ENCODE measurements at regions not wholly inside any gene's neighbourhood (a gene's known extent, or its start where the extent isn't known, plus 50 kb on each side); places are given as distances from the start of the nearest gene placed in this dataset.
"Not testable (repeated sequence)": the region's sequence is repeated elsewhere in the genome, so short reads cannot be mapped to it uniquely, and the experiment has no call there.

DNA sequence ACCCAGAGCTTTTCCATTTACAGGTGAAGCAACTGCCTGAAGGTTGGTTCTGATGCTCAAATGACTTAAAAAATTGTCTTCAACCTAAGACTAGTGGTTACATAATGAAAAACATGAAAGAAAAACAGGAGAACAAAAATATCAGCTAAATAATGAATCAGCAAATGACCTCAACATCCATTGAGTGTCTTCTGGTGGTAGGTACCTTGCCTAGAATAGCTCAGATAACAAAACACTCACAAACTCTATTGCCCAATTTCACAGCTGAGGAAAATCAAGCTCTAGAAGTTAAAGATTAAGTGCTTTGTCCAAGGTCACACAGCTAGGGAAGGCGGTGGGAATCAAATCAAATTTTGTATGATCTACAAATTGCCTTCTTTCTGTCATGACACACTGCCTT is 304.6 kb upstream of the CDH11 start:
- no peak for DNase-seq (ENCODE audit: low spot score)

DNA sequence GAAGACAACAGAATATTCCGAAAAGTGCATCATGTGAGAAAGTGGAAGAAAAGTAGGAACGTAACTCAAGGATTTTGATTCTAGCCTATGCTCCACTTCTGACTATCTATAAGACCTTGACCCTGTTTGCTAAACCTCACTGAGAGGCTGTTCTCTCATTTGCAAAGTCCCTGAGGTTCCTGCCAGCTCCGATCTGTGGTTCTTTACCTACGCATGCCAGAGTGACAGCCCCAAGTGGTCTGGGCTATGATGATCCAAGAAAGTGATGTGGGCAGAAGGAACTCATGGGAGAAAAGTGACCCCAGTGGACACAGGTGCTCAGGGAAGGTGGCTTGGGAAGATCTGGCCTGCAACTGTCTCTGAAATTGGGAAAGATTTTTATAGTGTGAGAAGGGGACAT is 301.1 kb upstream of the CDH11 start:
- DNase-seq (ENCODE audit: low spot score), result no peak

DNA sequence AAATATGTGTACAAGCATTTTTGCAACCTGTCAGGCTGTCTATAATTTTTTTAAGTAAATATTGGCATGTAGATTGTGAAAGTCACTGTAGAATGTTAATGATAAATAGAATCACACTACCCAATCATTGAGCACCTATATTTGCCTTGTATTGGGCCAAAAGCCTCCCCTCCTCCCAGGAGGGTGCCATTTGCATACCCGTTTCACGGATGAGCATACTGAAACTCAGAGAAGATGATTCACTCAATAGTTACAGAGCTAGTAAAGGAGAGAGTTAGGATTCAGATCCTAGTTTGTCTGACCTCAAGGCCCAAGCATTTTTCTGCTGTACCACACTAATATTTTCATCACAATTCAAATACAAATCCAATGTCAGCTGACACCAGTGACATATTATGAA is 299.7 kb upstream of the CDH11 start:
- no peak for DNase-seq (ENCODE audit: low spot score)

DNA sequence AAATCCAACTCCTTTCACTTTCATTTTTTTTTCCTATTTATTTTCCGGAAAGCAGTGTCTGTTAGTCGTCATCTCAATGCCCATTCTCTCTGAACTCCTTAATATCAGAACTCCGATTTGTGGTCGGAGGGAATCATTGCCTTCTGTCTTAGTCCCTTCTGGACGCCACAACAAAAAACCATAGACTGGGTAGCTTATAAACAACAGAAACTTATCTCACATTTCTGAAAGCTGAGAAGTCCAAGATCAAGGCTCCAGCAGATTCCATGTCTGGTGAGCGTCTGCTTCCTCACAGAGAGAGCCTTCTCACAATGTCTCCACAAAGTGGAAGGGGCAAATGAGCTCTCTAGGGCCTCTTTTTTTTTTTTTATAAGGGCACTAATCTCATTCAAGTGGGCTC is 296.6 kb upstream of the CDH11 start:
- DNase-seq (ENCODE audit: low spot score), result no peak

DNA sequence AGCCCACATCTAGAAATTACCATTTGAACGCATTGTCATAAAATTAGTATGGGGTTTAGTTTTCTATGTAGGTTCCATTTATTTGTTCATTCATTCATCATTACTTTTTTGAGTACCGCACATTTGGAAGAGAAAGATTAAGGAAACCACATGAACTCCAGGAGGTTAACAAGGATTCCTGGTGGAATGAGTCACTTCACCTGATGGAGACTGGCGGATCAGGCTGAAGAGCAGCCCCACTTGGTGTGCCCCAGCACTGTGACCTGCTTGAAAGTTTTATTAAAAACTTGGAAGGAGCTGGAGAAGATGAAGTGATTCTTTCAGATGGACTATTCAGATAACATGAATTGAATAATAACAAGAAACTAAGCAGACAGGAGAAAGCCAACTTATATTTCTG is 293.6 kb upstream of the CDH11 start:
- DNase-seq (ENCODE audit: low spot score), result no peak

DNA sequence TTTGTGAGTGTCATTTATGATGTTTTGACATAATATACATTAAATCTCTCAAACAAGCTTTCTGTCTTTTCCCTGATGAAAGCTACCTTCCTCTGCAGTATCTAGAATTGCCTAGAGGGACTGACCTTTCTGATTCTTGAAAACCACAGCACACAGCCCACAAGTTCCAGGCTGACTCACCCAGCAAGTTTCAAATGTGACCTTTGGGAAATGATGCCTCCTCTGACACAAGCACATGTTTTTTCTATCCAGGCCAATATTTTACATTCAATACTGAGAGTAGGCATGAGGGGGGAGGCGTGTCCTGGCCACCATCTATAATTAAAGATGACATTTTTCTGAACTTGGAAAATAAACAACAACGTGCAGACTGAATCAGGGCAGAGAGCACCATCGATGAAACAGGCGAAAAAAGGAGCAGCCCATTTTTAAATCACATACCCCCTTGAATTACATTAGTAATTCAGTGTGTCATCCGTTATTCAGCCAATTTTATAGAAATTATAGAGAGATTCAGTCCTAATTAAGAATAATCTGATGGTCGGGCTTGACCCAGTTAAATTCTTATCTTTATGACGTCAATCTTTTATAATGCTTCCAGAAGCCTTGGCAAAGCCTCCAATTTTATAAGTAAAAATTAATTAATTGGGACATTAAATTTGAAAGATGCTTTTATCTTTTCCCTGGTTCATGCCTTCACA is 292.6 kb upstream of the CDH11 start:
- no peak for DNase-seq (ENCODE audit: low spot score)

DNA sequence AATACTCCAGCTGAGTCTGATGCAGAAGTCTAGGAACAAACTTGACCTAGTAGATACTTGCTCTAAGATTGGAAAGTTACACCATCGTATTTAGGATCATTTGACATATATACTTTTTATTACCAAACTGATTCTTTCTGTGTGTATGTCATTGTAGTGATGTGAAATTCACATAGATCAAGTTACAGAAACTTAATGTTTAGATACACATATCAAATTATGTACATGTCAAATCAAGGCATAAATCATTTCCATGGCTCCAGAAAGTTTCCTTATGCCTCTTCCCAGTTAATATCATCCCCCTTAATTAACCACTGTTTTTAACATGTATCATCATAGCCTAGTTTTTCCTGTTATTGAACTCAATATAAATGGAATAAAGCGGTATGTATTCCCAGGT is 292.0 kb upstream of the CDH11 start:
- no peak for DNase-seq (ENCODE audit: low spot score)

DNA sequence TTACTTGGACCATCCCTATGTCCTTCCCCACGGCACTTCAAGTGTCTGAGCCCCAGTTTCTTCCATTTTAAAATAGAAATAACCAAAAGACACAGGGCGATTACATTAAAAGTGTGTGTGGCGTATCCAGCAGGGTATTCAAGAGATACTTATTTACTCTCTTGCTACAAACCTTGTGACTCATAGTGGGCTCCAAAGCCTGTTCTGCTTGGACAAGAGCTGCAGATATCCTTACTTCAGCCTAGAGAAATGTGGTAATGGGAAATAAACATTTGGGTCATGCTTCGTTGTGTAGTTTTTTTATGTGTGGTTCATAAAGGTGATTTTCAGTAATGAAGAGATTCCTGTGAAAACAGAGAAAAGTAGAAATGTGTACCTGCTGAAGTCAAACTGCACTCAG is 288.9 kb upstream of the CDH11 start:
- DNase-seq (ENCODE audit: low spot score), result no peak

DNA sequence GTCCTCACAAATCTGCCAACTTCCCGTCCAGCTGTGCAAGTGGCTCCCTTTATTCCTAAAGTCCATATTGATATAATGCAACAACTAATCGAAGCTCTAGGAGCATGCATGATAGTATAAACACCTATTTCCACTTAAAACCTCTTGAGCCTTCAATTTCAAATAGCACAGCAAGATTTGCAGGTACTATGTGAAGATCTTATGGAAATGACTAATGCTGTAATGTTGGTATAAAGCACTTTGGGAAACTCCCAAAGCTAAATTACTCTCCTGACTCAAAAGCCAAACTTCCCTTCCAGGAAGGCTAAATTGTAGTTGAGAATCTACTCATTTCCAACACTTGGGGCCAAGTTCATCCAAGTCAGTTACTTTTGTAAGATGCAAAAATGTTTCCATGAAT is 287.6 kb upstream of the CDH11 start:
- no peak for DNase-seq (ENCODE audit: low spot score)

DNA sequence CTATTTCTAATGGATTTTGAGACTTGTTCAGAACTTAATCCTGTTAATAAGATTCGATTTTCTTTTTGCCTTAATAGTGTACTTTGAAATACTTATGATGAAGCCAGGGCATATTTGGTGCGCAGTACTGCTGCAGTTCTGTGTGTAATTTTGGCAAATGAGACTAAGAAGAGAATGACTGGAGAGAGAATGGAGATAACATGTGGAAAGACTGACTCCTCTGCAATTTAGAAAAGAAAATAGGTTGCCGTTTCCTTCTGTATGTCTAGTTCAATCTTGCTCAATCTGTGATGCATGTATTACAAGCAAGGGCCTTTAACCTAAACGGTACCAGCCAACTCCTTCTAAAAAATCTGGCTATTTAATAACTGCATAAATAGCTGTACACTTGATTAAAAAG is 285.1 kb upstream of the CDH11 start:
- no peak for DNase-seq (ENCODE audit: low spot score)

DNA sequence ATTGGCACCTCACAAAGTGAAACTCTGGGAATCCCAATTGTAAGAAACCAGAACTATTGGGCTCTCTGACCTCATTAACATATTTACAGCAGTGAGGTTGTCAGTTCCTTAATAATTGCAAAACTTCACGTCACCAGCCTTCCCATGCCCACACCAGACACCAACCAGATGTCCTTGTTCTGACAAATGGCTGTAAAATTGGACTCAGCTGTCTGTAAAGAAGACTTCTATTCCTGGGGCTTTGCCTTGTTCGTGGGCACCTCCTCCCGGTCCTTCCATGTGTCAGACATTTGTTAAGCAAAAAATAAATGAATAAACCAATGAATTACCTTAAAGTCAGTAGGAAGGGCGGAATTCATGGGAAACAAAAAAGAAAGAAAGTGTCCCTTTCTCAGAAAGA is 284.3 kb upstream of the CDH11 start:
- DNase-seq (ENCODE audit: low spot score), result no peak

DNA sequence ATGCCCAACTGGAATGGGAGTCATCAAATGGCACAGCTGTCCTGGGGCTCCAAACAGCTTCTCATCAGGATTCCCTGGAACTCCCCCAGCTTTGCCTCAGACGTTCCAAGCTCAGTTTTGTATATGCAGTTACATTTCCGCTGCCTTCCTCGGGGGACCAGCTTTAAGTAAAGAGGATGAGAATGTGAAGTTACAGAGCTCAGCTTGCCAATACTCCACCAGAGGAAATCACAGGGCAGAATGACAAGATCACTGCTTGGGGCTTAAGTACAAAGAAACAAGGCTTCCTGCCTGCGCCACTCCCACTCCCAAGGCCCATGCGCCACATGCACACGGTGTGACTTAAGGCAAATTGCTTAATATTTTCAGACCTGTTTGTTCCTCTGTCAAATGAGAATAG is 272.4 kb upstream of the CDH11 start:
- no peak for DNase-seq (ENCODE audit: low spot score)

DNA sequence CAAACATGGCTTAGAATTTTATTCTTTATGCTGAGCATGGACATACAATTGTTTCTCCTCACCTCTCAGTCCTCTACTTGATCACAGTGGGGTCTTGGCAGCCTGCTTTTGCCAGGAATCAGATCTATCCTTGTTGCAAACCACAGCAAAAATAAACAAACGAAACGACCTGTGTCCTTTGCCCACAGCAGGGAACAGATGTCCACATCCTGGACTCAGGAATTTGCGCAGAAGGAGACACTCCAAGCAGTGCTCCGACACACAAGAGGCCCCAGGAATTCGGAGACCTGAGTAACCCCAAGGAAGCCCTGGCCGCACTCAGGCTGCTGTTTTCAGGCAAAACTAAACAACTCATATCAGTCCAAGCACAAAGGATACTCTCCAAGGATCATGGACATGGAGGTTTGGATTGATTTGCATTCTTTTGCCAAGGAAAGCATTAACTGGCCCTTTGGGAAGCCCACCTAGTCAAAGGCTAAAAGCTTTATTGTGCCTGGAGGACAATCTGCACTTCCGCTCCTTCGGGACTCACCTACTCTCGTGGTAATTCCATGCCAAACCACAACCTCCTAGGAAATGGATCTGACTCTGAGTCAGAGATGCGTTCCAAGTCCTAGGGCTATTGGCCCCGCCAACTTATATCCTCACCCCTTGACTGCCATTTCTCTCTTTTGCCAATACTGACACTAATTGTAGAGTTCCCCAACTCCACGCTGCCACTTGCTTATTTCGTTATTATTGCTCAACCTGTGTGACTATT is 271.1 kb upstream of the CDH11 start:
- no peak for DNase-seq (ENCODE audit: low spot score)

DNA sequence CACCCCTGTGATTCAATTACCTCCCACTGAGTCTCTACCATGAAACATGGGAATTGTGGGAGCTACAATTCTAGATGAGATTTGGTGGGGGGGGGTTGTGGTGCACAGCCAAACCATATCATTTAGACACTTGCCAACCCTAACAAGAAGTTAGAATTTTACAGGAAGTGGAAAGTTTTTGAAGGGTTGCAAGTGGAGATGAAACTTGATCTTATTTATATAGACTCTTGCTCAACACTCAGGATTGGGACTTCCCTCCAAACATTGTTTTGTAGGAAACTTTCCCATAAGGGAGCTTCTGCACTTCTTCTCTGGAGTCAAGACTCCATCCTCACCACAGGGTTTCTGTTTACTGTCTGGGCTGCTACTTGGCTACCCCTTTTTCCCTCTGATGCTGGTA is 266.7 kb upstream of the CDH11 start:
- DNase-seq (ENCODE audit: low spot score), result no peak

DNA sequence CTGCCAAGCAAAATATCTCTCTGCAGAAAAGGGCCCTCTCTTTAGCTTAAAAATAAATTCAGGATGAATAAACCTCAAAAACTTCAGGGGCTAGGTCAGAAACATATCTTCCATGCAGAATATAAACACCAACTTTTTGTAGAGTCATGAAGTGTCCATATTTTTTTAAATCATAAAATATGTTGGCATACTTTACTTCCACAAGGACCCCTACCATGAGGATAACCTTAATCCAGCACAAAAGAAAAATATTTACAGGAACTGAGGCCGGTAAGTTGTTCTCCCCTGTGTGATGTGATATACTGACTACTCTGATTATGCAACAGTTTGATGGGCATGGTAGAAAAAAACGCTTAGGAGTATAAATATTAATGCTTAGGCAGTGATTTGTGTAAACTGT is 264.8 kb upstream of the CDH11 start:
- no peak for DNase-seq (ENCODE audit: low spot score)

DNA sequence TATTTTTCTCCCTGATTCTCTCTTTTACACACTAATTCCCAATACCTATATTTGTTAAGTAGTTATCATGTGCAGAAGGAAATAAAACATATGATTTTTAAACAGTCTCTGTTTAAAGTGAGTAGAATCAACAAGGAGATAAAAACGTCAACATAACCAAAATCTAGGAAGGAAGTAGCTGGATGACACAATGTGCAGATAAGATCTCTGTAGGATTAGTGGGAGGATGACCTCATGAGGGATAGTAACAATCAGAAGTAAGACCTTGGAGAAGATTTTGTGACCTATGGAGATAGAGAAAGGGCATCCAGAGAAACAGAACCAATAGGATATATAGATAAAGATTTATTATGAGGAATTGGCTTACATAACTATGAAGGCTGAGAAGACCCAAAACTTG is 262.6 kb upstream of the CDH11 start:
- DNase-seq (ENCODE audit: low spot score), result no peak

DNA sequence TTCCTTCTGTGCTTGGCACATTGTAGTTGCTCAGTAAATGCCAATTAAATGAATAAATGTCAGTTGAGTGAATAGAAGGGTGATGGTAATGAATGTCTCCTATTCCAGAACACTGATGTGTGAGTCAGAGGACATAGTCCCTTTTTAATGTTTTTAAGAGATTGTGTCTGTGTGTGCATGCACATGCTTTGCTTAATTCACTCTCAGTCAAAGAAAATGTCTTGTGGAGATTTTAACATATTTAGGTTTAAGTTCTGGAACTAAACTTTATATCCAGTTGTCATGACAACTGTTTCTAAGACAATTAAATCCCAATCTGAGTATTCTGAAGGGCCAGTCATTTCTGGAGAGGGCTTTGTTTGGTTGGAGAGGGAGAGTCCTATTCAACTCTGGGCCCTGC is 255.3 kb upstream of the CDH11 start:
- DNase-seq (ENCODE audit: low spot score), result no peak

DNA sequence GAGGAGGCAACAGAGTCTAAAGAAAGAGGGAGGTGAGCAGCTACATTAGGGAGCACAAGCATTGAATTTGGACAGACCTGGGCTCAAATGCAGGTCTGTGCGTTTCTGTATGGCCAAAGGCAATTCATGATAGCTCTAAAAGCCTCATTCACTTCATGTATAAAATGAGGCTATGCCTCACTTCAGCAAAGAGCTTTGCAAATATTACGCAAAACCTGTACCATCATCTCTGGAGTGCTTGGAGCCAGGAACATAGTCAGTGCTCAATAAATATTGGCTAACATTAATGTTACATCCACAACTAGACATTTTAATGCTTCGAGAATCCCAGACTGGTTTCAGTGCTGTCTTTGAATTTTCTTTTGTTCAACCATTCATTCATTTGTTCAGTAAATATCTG is 254.7 kb upstream of the CDH11 start:
- DNase-seq (ENCODE audit: low spot score), result no peak

DNA sequence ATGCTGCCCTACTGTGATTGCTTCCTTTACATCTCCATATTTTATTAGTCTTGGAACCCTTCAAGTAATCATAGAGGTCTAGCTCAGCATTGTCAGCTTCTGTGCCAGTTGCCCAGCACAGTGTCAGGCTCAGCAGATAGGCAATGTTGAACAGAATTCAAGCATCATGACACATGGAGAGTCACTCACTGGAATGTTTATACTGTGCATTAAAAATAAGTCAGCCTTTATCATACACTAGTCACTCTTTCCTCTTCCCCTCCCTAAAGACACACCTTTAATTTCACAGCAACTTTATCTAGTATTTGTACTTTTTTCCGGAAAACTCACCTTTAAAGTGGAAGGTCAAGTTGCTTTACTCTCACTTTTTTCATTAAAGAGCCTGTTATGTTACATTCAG is 253.8 kb upstream of the CDH11 start:
- no peak for DNase-seq (ENCODE audit: low spot score)

DNA sequence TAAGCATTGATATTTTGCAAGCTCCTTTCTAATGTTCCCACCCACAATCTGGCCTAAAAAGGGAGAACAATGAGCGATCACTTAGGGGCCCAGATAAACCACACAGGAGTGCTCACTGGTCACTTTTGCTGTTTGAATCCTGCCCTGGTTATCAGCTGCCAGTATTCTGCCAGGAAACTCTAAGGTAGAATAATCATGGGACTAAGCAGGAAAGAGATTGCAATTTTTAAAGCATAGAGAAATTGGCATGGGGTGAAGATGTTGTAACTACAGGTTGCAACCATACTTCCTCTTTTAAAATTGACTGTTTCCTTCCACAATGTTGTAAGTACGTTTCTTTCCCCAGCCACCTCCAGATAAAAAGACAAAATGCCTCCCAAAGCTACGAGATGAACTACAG is 251.2 kb upstream of the CDH11 start:
- DNase-seq (ENCODE audit: low spot score), result no peak

DNA sequence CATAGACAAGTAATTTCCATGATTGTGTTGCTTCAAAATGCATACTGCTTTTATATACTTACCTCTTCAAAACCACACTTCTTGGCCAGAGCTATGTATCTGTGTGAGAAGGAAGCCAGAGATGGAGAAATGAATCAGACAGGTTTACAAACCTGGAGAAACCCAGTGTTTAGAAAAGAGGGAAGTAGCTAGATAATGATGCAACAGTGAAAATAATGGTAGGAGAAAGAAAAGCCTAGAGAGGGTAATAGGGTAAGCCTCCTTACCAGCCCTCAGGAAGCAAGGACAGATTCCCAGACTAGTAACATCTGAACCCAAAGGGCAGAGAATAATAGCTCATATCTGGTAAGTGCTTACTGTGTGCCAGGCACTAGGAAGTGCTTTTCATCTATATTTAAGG is 250.3 kb upstream of the CDH11 start:
- no peak for DNase-seq (ENCODE audit: low spot score)

DNA sequence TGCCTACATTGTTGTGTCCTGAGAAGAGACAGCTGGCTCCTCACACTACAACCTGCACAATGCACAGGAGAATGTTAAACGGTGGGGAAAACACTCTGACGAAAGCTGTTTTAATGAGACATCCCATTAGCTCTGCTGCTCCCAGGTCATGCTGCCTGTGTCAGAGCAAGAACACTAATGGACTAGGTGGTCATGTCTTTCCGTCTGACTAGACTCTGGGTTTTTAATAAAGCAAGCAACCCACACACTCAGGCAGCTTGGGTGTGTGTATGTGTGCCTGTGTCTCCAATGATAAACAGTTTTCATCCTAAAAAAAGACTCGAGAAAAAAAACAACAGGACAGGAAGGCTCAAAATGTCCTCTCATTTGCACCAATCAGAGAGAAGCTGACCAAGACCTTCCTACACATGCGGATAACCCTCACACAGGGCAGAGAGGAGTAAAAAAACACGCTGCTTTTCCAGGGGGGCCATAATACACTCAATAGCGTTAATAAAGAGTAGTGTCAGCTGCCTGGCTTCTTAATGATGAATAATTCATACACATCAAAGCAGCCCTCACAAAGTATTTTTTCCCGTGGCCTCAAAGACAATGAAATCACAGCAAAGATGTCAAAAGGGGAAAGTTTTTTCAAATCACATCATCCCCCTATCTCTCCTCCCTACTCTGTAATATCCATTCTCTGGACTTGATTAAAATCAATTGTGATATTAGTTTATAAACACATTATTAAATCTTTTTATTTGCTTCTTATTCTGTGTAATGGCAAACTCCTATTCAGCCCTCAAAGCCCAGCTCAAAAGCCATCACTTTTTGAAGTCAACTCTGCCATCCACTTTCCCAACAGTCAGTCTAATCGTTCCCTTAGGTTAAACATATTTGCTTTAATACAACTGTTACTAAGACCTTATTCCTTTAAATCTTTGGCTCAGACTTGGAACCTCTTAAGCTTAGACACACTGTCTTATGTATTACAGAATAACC is 244.2 kb upstream of the CDH11 start:
- DNase-seq (ENCODE audit: low spot score), result no peak

DNA sequence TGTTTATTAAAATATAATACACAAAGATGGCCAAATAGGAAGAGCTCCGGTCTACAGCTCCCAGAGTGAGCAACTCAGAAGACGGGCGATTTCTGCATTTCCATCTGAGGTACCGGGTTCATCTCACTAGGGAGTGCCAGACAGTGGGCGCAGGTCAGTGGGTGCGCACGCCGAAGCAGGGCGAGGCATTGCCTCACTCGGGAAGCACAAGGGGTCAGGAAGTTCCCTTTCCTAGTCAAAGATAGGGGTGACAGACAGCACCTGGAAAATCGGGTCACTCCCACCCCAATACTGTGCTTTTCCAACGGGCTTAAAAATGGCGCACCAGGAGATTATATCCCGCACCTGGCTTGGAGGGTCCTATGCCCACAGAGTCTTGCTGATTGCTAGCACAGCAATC is 234.9 kb upstream of the CDH11 start:
- not testable (repeated sequence) for DNase-seq (ENCODE audit: low spot score)
